HG02943 (cell line): ENCODE measurements at regions not wholly inside any gene's neighbourhood (a gene's known extent, or its start where the extent isn't known, plus 50 kb on each side); places are given as distances from the start of the nearest gene placed in this dataset.
"Not testable (repeated sequence)": the region's sequence is repeated elsewhere in the genome, so short reads cannot be mapped to it uniquely, and the experiment has no call there.

Experiments
- ATAC-seq: cut with Tn5 transposase; IDR thresholded peaks from one replicate; pipeline ENCODE4 v1.9.1; 2021; ENCODE audit warnings: mild to moderate bottlenecking, low read depth, moderate library complexity; ENCODE audit not compliant: unreplicated experiment

GRCh38 chr2:113386780-113387433 is 50.6 kb upstream of the ZNG1B start:
- ATAC-seq, result not testable (repeated sequence)

GRCh38 chr2:113379621-113380020 is 57.9 kb upstream of the ZNG1B start:
- ATAC-seq, result not testable (repeated sequence)

DNA sequence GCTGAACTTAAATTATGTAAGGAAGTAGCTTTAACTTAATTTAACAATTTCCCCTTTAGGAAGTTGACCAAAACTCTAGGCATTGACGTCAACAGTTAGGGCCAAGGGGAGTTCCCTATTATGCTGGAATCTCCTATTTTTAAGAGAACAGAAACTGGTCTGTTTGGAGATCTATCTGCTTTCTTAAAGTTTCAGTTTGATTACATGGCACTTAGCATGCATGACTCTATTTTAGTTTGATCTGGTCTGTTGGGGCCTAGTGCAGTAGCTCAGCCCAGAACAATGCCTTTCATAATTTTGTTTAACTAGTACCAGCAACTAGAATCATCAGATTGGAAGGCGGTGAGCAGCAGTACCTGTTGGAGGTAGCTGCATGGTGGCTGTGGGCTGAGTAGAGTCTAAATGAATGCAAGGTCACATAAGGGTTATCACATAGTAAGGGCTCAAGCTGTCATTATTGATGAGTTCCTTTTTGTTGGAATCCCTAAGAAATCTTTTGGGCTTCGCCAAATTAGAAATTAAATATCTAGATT is 60.5 kb upstream of the ZNG1B start:
- peak; percentile 58 for ATAC-seq

DNA sequence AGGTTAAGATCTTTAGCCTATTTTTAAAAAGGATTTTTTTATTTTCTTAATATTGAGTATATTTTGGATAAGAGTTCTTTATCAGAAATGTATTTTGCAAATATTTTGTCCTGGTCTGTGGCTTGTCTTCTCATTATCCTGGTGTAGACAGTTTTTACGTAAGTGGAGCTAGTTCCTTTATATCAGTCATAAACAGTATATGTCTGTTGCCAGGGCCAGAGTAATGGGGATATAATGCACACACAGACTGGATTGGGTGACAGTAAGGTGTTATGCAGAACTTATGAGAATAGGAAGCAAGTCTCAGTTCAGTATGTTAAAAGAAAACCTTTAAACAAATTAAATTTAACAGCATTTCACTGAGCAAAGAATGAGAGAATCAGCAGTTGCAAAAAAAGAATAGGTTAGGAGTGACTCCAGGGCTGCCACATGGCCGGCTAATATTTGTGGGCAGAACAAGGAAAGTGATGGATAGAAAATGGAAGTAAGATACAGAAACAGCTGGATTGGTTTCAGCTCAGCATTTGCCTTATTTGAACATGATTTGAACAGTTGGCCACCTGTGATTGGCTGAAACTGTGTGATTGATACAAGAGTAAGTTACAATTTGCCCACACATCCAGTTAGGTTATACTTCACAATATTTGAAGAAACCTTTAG is 61.1 kb upstream of the ZNG1B start:
- ATAC-seq, result no peak

- not testable (repeated sequence) for ATAC-seq
Measured at GRCh38 chr2:113374857-113375256, 62.6 kb upstream of the ZNG1B start.

GRCh38 chr2:113372258-113372834 is 65.1 kb upstream of the ZNG1B start:
- not testable (repeated sequence) for ATAC-seq

DNA sequence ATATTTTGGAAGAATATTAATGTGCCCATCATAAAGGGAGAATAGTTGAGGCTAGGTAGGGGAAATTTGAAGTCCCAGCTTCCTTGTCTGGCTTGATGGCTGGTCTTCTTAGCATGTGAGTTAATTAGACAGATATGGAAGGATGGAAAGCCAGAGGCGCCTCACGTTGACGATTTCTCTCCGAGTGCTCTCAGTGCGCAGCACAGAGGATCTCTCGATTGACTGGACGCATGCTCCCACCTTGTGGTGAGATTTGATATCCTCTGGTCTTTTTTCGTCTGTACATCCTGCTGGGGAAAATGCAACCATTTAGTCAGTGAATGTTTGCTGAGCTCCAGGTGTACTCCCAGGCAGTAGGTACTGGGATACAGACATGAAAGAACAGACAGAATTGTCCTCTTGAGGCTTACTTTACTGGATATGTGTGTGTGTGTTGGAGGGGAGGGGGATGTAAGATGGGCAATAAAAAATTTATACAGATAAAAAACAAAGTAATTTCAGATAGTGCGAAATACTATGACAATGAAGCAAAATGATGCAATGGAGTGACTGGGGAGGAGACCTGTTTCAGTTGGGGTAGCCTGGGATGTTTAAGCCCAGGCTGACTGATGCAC is 66.9 kb upstream of the ZNG1B start:
- no peak for ATAC-seq

DNA sequence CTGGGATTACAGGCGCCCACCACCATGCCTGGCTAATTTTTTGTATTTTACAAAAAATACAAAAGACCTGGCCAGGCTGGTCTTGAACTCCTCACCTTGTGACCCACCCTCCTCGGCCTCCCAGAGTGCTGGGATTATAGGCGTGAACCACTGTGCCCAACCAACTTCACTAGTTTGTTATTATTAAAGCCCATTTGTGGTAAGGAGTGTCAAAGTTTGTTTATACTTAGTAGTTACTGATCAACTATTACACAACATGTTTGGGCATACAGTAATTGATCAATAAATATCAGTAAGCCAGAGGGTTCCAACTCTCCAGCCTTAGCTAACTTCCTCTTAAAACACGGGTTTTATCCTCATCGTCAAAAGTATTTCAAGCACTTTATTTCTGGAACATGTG is 67.5 kb upstream of the ZNG1B start:
- no peak for ATAC-seq

DNA sequence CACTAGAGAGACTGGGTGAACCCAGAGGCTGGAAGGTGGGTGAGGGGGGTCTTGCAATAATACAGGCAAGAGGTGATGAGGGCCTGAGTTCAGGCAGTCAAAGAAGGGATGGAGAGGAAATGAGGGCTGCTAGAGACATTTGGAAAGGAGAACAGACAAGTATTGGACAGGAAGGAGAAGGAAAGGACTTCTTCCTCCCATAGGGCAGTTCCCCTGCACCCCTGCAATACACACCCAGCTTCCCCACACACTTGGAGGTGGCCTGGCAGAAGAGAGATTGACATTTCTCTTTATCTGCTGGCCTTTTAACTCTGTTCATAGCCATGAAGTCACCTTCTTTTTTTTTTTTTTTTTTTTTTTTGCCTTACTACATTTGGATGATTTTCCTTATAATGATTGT is 68.9 kb upstream of the ZNG1B start:
- not testable (repeated sequence) for ATAC-seq

GRCh38 chr2:113366821-113367220 is 70.7 kb upstream of the ZNG1B start:
- not testable (repeated sequence) for ATAC-seq

- ATAC-seq, result not testable (repeated sequence)
Measured at GRCh38 chr2:113365791-113366190, 71.7 kb upstream of the ZNG1B start.

DNA sequence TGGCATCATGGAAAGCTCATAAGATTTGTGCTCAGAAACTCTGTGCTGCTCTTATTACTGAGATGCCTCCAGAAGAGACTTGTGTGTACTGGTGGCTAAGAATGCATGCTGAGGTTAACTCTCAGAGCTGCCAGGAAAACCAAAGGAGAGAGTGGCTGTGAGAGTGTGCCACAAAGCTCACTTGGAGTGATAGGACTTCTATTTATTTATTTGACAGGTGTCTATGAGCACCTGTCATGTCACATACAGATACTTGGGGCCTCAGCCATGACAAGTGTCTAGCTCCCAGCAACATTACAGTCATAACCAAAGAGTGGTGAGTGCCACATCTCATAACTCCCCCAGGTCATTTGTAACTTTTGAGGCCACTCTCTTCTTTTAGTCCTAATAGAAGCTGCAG is 72.2 kb upstream of the ZNG1B start:
- ATAC-seq, result not testable (repeated sequence)

- no peak for ATAC-seq
Measured at GRCh38 chr2:113361051-113361450, 76.4 kb upstream of the ZNG1B start.

DNA sequence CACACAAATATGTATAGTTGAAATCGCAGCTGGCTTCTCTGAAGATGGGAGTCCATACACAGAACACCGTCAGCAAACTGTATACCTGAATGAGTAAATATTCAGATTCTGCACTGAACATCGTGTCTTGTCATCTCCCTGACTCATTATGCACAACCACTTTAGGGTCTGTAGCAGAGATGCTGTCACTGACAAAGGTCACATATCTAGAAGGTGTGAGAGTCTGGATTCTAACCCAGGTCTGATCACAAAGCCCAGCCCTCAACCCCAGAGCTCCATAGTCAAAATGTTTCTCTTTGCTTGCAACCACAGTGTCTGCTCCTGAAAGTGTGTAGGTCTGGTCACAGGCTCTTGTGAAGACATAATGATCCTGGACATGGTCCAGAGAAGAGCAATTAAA is 78.3 kb upstream of the PAX8 start:
- no peak for ATAC-seq

DNA sequence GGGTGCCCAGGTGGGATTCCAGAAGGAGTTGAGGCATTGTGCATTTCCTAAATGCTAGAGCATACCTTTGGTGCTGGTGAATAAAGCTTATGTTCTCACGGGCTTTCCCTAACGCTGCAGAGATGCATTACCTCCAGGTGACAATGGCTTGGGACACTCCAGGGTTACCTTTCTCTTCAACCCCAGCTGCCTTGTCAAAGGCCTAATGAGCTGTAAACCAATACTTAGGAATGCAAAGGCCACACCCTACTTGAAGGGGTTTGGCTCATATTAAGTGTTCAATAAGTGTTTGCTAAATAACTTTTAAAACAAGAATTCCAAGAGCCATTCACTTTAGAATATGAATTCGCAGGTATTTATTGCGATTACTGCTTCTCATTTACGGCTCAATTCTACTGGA is 77.6 kb upstream of the PAX8 start:
- not testable (repeated sequence) for ATAC-seq

- not testable (repeated sequence) for ATAC-seq
Measured at GRCh38 chr2:113355339-113356015, 76.8 kb upstream of the PAX8 start.

DNA sequence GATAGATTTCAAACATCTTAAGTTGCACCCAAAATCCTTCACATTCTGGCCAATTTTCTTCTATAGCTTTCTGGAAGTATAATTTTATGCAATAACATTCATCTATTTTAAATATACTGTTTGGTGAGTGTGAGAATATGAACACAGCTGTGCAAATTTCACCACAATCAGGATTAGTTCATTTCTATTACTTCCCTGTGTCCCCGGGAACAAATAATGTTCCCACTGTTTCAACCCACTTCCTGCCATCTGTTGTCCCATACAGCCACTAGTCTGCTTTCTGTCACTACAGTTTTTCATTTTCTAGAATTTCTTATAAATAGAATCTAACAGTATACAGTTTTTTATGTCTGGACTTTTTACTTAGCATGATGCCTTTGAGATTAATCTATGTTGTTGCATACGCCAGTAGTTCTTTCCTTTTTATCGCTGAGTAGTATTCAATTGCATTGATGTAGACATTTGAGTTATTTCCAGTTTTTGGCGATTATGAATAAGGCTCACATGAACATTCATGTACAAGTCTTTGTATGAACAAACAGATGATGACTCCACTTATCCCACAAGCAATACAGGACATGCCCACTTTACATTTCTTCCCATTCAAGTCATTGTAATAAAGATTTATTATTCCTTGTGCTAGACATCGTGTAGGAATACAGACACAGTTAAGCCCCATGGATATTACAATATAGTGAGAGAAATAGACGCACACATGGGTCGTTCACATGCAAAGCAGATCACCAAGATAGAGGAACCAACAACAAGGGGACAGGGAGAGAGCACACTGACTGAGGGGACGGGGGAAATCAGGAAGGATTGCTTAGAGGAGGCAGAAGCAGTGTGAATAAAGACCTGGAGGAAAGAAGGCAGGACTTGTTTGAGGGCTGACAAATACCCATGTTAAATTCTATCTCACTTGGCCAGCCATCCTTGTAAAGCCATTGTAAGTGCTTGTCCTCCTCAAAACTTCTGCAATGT is 72.9 kb upstream of the PAX8 start:
- no peak for ATAC-seq

DNA sequence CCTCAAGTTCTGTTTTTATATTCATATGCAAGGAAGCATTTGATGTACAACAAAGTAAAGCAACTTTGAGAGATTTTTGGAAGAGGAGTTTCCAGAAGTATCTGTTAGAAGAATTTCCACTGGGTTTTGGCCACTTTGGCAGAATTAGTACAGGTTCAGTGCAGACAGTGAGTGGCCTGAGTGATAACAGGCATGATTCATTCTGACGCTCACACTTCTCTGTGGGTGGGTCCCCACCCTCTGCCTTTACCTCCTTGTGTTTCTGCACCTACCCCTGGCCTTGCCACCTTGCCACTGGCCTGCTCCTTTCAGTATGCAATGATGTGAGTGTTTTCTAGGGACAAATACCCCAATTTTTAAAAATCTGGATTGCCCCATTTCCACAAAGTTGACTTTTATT is 65.1 kb upstream of the PAX8 start:
- not testable (repeated sequence) for ATAC-seq

- ATAC-seq, result no peak
Measured at GRCh38 chr2:113342650-113343049, 63.9 kb upstream of the PAX8 start.
